HG03432 (cell line): ENCODE measurements at regions not wholly inside any gene's neighbourhood (a gene's known extent, or its start where the extent isn't known, plus 50 kb on each side); places are given as distances from the start of the nearest gene placed in this dataset.

Experiments used
- ATAC-seq: cut with Tn5 transposase; IDR thresholded peaks from one replicate; pipeline ENCODE4 v1.9.1; 2021; ENCODE audit warnings: mild to moderate bottlenecking, moderate library complexity; ENCODE audit not compliant: unreplicated experiment

DNA sequence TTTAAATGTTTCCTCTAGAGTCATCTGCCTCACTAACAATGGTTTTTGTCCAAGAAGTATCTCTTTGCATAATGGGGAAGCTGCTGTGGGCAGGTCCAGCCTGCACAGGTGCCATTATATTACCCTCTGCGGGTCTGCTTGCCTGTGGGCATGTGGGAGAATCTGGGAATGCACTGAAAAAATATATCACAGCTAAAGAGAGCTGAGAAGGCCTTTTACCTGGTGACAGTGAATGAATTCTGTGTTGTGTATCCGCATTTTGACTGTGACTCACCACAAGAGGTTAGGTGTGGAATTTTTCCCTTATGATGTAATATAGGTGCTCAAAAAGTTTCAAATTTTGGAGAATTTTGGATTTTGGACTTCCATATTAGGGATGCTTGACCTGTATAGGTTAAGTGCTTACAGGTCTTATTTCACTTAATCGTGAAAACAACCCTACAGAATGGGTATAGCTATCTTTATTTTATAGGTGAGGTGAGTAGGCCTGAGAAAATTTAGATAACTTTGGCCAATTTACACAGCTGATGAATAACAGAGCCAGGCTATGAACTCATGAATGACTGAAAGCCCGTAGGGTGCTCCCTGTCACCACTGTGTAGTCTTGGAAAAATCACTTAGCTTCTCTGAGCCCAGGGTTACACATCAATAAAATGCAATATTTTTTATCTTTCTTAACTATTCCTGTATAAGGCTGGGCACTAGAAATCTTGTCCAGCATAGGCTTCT is 198.0 kb upstream of the EPHA5 start:
- no peak for ATAC-seq

- no peak for ATAC-seq
These were observed 195.2 kb upstream of the EPHA5 start for GRCh38 chr4:65865489-65865888.

DNA sequence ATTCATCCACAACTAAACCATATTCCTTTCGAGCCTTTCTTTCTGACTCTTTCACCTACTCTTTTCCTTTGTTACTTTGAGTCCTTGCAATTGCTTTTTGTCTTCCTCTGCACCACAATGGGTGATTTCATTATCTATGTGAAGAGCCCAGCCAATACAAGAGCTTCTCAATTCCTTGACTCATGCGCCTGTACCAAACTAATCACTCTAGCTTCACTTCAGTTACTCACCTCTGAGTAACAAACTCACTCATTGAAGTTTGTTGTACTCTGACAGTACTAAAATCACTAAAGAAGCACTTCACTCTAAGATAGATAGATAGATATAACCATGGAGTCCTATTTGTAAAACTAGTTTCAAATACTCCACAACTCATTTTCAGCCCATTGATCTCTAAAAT is 191.7 kb upstream of the EPHA5 start:
- ATAC-seq, result no peak

DNA sequence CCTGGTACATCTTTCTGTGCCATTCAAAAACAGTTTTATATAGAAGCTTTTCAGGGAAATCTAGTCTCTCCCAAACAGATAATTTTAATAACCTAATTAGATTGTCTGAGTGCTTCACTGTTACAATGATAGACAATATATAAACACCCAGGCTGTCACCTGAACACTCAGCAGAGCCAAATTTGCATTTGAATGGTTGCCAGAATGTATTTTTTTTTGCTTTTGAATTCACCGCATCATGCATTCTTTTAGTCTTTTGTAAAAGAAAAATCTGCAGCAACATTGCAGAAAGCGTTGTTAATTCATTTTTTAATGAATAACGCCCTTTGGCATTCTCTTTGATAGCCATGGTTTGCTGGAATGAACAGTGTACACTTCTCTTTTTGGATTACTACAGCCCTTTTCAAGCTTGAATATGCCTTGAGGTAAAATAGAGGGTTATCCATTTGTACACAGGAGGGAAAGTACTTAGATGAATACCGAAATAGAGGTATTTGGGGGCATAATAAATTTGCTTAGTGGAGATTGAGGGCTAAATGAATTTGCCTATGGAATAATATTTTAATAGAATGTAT is 175.0 kb upstream of the EPHA5 start:
- no peak for ATAC-seq

GRCh38 chr4:65839164-65839931 is 169.1 kb upstream of the EPHA5 start:
- no peak for ATAC-seq

DNA sequence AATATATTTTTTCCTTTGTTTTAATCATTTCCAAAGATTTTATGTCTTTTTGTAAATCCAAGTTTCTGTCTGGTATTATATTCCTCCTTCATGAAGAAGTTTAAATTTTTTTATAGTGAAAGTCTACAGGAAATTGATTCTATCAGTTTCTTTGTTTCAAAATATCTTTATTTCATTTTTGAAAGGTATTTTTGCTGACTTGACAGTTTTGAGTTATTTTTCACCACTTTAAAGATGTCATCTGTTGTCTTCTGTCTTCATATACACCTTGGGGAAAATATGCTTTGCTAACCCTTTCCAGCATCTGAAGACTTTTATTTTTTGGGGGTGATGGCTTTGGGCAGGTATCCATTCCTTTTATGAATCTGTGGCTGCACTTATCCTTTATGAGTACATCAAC is 164.4 kb upstream of the EPHA5 start:
- no peak for ATAC-seq

GRCh38 chr4:65831828-65832227 is 161.5 kb upstream of the EPHA5 start:
- ATAC-seq, result no peak

GRCh38 chr4:65825116-65825753 is 154.9 kb upstream of the EPHA5 start:
- ATAC-seq, result no peak

DNA sequence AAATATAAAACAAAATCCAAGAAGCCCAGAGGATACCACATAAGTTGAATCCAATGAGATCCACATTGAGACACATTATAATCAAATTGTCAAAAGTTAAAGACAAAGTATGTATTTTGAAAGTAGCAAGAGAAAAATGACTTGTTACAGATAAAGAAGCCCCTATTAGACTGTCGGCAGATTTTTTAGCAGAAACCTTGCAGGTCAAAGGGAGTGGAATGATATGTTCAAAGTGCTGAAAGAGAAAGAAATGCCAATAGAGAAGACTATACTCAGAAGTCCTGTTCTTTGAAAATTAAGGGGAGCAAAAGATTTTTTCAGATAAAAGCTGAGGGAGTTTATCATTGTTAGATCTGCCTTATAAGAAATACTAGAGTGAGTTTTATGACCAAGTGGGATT is 148.9 kb upstream of the EPHA5 start:
- no peak for ATAC-seq

DNA sequence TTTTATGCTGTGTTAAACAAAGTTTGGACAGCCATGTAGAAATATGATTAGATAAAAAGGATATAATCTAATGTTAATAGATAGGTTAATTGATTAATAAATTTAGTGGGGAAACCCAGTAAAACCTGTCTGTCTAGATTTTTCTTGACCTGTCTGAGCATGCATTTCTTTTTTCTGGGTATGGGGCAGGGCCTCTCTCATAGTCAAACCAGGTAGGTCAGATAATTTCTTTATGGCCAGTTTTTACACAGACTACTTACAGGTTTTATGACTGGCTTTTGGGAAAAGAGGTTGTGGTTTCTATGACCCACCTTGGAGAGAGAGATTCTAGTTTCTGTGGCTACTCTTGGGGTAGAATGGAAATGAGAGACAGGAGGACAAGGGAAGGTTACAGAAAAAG is 135.6 kb upstream of the EPHA5 start:
- ATAC-seq, result no peak

DNA sequence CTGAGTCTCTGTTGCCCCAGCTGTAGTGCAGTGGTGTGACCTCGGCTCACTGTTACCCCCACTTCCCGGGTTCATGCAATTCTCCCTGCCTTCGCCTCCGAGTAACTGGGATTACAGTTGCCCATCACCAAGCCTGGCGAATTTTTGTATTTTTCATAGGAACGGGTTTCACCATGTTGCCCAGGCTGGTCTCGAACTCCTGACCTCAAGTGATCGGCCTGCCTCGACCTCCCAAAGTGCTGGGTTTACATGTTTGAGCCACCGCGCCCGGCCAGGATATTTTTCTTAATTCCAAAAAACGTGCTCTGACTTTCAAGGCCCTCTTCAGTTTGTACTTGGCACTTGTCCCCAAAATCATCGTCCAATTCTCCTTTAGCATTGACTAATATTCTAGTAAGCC is 129.2 kb upstream of the EPHA5 start:
- ATAC-seq, result no peak

- ATAC-seq, result no peak
These were observed 128.3 kb upstream of the EPHA5 start for GRCh38 chr4:65798498-65799127.

DNA sequence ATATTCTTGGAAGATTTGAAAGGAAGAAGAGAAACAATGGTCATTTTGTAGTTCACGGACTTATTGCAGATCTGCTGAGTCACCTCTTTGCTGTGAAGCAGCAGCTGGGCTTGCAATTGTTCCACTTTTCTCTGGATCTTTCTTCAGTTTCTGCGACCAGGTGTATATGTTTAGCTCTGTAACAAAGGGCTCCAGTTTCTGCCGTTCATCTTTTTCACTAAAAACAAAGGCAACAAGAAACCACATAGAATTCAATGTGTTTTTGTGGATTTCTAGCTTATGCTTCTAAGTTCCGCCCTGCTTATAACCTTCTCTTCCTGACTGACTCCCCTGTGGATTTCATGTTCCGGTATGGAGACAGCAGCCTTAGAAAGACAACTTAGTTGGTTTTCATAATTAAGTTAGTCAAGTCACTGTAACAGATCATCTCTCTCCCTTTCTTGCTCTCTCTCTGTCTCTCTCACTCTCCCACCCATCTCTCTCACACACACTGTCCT is 121.6 kb upstream of the EPHA5 start:
- no peak for ATAC-seq

DNA sequence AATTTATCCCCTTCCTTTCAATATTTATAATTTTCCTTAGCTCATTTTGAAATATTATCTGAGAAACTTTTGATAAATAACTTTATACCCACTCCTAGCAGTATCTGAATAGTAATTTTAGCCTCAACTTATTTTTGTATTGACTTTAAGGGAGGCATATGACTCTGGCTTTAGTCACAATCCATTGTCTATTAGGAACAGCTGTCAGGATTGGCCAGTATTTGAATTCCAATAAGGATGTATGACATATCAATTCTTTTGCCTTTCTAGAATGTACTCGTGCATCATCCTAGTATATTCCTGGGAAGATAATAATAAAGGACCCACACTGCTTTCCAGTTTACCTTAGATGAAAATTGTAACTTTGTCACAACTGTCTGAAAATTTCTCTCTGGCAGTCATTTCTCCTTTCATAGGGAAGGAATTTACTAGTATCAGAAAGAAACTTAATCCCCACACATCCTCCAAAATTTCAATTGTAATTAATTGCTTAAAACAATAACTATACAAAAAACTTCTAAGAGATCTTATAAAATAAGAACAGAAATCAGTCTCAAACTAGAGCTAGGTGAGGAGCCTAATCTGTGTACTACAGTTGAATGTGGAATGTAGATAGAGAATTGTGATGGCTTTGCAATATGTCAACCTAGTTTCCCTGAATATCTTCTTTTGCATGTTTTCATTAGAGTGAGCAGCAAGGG is 121.0 kb upstream of the EPHA5 start:
- ATAC-seq, result no peak

DNA sequence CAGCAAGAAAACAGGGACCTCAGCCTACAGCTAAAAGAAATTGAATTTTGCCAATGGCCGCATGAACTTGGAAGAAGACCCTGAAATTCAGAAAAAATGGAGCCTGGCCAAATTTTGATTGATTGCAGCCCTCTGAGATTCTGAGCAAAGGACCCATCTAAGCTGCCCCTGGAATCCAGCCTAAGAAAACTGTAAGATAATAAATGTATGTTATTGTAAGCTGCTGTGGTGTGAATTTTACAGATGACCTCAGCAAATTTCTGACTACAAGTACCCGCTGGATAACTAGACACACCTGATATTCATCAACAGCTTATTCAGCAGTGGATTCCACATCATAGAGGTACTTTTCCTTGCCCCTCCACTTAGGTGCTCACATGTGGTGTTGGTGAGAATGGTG is 119.5 kb upstream of the EPHA5 start:
- no peak for ATAC-seq

- ATAC-seq, result no peak
These were observed 119.1 kb upstream of the EPHA5 start for GRCh38 chr4:65789341-65789740.

DNA sequence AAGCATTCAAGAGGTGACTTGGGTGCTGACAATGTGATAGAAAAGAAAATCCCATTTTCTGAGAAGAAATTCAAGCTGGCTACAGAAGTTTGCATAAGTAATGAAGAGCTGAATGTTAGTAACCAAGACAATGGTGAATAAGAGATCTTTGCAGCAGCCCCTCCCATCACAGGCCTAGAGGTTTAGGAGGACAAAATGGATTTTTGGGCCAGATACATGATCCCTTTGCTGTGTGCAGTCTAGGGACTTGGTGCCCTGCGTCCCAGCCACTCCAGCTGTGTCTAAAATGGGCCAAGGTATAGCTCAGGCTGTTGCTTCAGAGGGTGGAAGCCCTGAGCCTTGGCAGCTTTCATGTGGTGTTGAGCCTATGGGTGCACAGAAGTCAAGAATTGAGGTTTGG is 107.0 kb upstream of the EPHA5 start:
- ATAC-seq, result no peak

DNA sequence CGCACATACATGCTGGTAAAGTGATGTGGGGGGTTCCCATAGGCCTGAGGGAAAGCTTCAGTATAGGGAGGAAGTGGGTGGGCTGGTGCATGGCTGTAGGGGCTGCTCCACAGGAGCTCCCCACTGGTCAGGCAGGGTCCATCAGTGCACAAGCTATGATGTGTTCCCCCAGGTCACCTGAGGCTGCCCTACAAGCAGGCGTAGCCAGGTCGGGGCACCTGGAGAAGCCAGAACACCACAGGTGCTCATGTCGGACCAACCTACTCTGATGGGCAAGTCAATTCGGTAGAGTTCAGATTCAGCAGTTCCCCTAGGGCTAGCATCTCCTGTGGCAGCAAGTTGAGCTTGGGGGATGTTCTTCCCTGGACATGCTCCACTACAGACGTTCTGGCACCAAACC is 103.3 kb upstream of the EPHA5 start:
- no peak for ATAC-seq

- no peak for ATAC-seq
These were observed 77.1 kb upstream of the EPHA5 start for GRCh38 chr4:65747386-65747785.

- ATAC-seq, result no peak
These were observed 67.8 kb upstream of the EPHA5 start for GRCh38 chr4:65738134-65738533.

- ATAC-seq, result no peak
These were observed 67.4 kb upstream of the EPHA5 start for GRCh38 chr4:65737672-65738071.
